ENCODE measurements at regions not wholly inside any gene's neighbourhood (a gene's known extent, or its start where the extent isn't known, plus 50 kb on each side); places are given as distances from the start of the nearest gene placed in this dataset.

- no peak for TF ChIP-seq EZH2 (IDR thresholded peaks at IDR 0.05; ENCODE audit: borderline replicate concordance, low read length)
- TF ChIP-seq, protein P1, sequence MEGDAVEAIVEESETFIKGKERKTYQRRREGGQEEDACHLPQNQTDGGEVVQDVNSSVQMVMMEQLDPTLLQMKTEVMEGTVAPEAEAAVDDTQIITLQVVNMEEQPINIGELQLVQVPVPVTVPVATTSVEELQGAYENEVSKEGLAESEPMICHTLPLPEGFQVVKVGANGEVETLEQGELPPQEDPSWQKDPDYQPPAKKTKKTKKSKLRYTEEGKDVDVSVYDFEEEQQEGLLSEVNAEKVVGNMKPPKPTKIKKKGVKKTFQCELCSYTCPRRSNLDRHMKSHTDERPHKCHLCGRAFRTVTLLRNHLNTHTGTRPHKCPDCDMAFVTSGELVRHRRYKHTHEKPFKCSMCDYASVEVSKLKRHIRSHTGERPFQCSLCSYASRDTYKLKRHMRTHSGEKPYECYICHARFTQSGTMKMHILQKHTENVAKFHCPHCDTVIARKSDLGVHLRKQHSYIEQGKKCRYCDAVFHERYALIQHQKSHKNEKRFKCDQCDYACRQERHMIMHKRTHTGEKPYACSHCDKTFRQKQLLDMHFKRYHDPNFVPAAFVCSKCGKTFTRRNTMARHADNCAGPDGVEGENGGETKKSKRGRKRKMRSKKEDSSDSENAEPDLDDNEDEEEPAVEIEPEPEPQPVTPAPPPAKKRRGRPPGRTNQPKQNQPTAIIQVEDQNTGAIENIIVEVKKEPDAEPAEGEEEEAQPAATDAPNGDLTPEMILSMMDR (IDR thresholded peaks at IDR 0.05; ENCODE audit: low read length), result no peak
These were observed 768.5 kb upstream of the GJE1 start for GRCh38 chr6:141364232-141364631.
